ENCODE measurements at regions not wholly inside any gene's neighbourhood (a gene's known extent, or its start where the extent isn't known, plus 50 kb on each side); places are given as distances from the start of the nearest gene placed in this dataset.

DNA sequence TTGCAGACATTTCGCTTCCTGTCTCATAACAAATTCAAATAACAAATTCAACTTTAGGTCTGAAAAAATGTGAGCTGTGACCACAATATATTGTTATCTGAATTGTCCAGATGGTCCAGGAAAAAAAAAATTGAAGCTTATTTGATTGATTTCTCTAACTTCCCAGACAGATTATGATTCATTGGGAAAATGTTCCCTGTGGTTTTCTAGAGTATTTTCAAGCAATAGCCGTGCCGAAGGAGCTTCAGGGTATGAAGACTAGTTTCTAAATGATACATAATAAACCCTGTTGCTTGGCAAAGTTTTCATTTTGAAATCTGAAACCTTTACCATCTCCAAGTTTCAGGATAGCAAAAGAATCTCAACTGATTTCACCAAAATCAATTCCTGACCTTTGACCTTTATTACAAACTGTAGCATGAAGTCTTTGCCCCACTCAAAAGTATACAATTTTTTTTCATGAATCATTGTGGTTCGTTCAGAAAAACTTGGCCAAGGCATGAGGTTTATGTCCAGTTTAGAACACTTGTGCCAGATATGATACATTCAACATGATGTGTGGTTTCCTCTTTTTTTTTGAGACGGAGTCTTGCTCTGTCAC lies 109.9 kb downstream of the JCAD start:
- TF ChIP-seq, protein P1, sequence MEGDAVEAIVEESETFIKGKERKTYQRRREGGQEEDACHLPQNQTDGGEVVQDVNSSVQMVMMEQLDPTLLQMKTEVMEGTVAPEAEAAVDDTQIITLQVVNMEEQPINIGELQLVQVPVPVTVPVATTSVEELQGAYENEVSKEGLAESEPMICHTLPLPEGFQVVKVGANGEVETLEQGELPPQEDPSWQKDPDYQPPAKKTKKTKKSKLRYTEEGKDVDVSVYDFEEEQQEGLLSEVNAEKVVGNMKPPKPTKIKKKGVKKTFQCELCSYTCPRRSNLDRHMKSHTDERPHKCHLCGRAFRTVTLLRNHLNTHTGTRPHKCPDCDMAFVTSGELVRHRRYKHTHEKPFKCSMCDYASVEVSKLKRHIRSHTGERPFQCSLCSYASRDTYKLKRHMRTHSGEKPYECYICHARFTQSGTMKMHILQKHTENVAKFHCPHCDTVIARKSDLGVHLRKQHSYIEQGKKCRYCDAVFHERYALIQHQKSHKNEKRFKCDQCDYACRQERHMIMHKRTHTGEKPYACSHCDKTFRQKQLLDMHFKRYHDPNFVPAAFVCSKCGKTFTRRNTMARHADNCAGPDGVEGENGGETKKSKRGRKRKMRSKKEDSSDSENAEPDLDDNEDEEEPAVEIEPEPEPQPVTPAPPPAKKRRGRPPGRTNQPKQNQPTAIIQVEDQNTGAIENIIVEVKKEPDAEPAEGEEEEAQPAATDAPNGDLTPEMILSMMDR (IDR thresholded peaks at IDR 0.05; ENCODE audit: insufficient read depth, low read length, severe bottlenecking), result no peak
- Histone ChIP-seq H3K36me3 (ENCODE audit: control insufficient read depth, insufficient read depth, low read length) (no peaks in the 10 kb centered on the region), H3K4me3 (ENCODE audit: low read depth, low read length) (no peak overlapping the region), H3K27me3 (ENCODE audit: control insufficient read depth, insufficient read depth, low read length) (no peaks in the 10 kb centered on the region)
- DNase-seq (ENCODE audit: low read depth) (peak; percentile 93), FAIRE-seq (no peak)

DNA sequence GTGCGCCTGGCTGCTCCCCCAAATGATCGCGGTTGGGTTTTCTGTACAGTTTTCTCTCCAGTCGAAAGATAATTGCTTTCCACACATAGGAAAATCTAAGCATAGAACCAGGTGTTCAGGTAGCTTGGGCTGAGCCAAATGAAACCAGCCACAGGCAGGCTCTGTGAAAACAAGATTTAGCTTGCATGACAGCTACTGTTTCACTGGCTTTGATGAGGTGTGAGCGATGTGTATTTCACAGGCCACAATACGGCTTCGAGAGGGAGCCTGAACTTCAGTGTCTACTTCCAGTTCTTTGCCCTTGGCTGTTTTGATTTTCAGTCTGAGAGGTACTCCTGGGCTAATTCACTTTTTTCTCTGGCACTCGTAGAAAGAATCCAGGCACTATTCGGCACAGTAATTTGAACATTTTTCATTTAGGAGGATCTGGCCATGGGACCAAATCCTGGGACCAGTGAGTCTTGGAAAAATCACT lies 110.5 kb downstream of the JCAD start:
- TF ChIP-seq, protein P1 (IDR thresholded peaks at IDR 0.05; ENCODE audit: insufficient read depth, low read length, severe bottlenecking), result no peak
- Histone ChIP-seq H3K36me3 (ENCODE audit: control insufficient read depth, insufficient read depth, low read length) (no peaks in the 10 kb centered on the region), H3K27me3 (ENCODE audit: control insufficient read depth, insufficient read depth, low read length) (no peaks in the 10 kb centered on the region), H3K4me3 (ENCODE audit: low read depth, low read length) (no peak overlapping the region)
- peak; percentile 87 for DNase-seq (ENCODE audit: low read depth)
- no peak for FAIRE-seq

DNA sequence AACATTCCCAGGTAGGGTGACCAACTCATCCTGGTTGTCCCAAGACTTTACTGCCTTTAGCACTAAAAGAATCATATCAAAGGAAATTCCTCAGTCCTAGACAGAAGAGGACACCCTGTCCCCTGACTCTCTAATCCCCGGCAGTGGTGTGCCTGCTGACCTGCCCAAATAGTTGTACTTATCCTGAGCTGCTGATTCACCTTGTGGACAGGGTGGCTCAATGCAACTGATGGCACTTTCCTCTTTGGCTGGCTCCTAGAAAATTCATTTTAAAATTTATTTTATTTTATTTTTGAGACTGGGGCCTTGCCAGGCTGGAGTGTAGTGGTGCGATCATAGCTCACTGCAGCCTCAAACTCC lies 111.7 kb downstream of the JCAD start:
- TF ChIP-seq, protein P1 (IDR thresholded peaks at IDR 0.05; ENCODE audit: insufficient read depth, low read length, severe bottlenecking), result peak; percentile 12
- no peak overlapping the region for H3K4me3 ChIP-seq (ENCODE audit: low read depth, low read length)
- DNase-seq (ENCODE audit: low read depth) (peak; percentile 32), FAIRE-seq (no peak)
- H3K36me3 ChIP-seq (ENCODE audit: control insufficient read depth, insufficient read depth, low read length), result no peaks in the 10 kb centered on the region
- no peaks in the 10 kb centered on the region for H3K27me3 ChIP-seq (ENCODE audit: control insufficient read depth, insufficient read depth, low read length)

DNA sequence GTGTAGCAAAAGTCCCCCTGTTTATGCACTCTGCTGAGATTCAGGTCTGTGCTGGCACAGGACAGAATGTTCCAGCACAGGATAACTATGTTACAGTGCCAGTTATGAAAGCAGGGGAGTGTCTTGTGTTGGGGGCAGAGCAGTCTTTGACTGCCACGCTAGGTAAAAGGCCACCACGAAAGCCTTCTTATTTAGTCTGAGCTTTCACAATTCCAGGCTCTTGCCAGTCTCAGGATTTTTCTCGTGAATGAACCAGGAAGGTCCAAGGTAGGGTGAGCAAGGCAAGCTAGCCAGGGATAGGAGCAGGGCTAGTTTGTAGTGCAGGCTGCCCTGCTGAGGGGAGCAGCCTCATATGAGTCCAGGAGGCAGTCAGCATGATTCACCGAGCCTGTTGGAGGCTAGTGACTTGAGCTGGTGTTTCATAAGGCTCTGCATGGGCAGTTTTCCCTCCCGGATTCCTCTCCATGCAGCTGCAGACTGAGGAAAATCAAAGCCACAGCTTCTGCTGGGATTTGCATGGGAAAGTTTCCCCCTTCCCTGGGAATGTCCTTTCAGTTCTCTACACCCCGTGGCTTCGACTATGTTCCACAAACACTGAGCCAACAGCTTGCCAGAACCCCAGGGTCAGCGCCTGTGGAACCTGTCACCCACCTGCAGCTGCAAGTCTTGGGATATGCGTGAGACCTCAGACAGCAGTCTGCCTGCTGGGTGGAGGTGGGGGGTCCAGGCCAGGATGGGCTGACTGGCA lies 112.3 kb downstream of the JCAD start:
- DNase-seq (ENCODE audit: low read depth) (peak; percentile 89), FAIRE-seq (peak; percentile 88)
- no peaks in the 10 kb centered on the region for H3K36me3 ChIP-seq (ENCODE audit: control insufficient read depth, insufficient read depth, low read length)
- no peaks in the 10 kb centered on the region for H3K27me3 ChIP-seq (ENCODE audit: control insufficient read depth, insufficient read depth, low read length)
- no peak overlapping the region for H3K4me3 ChIP-seq (ENCODE audit: low read depth, low read length)
- TF ChIP-seq, protein P1 (IDR thresholded peaks at IDR 0.05; ENCODE audit: insufficient read depth, low read length, severe bottlenecking), result no peak

DNA sequence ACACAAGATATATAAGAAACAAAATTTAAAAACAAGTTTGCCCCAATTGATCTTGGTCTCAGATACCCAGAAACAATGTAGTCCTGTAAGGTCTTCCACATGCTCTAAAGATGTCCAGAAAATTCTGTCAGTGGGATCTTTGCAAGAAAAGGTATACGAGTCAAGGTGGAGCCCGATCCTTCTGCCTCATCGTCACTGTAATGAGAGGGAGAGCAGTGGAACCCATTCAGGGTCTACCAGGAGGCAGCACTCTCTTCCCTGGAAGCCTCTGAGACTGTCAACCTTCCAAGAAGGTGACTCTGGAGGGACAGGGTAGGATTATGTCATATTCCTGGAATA lies 112.8 kb downstream of the JCAD start:
- FAIRE-seq, result no peak
- H3K27me3 ChIP-seq (ENCODE audit: control insufficient read depth, insufficient read depth, low read length), result no peaks in the 10 kb centered on the region
- TF ChIP-seq, protein P1 (IDR thresholded peaks at IDR 0.05; ENCODE audit: insufficient read depth, low read length, severe bottlenecking), result no peak

More for the DNA sequence above, 112.8 kb downstream of the JCAD start:
- DNase-seq (ENCODE audit: low read depth), result no peak
- Histone ChIP-seq H3K4me3 (ENCODE audit: low read depth, low read length) (no peak overlapping the region), H3K36me3 (ENCODE audit: control insufficient read depth, insufficient read depth, low read length) (no peaks in the 10 kb centered on the region)
